GM18517 (cell line): ENCODE measurements at regions not wholly inside any gene's neighbourhood (a gene's known extent, or its start where the extent isn't known, plus 50 kb on each side); places are given as distances from the start of the nearest gene placed in this dataset.
"Not testable (repeated sequence)": the region's sequence is repeated elsewhere in the genome, so short reads cannot be mapped to it uniquely, and the experiment has no call there.

Experiments
- ATAC-seq: cut with Tn5 transposase; IDR thresholded peaks from one replicate; pipeline ENCODE4 v1.9.1; 2021; ENCODE audit warnings: mild to moderate bottlenecking, moderate library complexity; ENCODE audit not compliant: unreplicated experiment

- ATAC-seq, result not testable (repeated sequence)
Observed at GRCh38 chr9:42568942-42569556, 385.6 kb downstream of the SPATA31A6 start.

- ATAC-seq, result not testable (repeated sequence)
Observed at GRCh38 chr9:42577851-42578250, 394.4 kb downstream of the SPATA31A6 start.
